ENCODE measurements at regions not wholly inside any gene's neighbourhood (a gene's known extent, or its start where the extent isn't known, plus 50 kb on each side); places are given as distances from the start of the nearest gene placed in this dataset.
"Not testable (repeated sequence)": the region's sequence is repeated elsewhere in the genome, so short reads cannot be mapped to it uniquely, and the experiment has no call there.

DNA sequence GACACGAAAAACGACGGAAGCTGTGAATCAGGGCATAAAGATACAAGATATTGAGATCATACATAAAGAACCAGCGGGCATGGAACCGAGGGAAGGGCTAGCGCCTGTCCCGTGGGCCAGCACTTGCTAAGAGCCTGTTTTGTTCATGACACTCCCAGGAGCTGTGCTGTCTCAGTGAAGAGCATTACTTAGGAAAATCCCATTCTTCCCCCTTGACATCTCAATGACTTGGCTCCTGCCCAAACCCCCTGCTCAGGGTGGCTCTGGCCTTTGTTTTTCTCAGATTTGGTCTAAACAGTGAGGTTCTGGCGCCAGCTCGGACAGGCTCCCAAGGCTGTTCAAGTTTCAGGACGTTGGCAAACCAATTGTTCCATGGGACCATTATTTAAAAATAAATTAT is 79.1 kb upstream of the SEC14L1 start:
- H3K4me3 ChIP-seq (ENCODE audit: insufficient read depth, low read depth, low read length) = no peak overlapping the region
- H3K27ac ChIP-seq (ENCODE audit: insufficient read depth, low read depth, low read length, poor library complexity, severe bottlenecking) = no peak overlapping the region
- H3K36me3 ChIP-seq (ENCODE audit: control insufficient read depth, insufficient read depth, low read length) = no peaks in the 10 kb centered on the region
- H3K4me1 ChIP-seq (ENCODE audit: control insufficient read depth, insufficient read depth, low read length) = no peaks in the 10 kb centered on the region
- H3K27me3 ChIP-seq (ENCODE audit: control insufficient read depth, insufficient read depth, low read length, poor library complexity, severe bottlenecking) = no peaks in the 10 kb centered on the region
- 88 to 94% methylated on average over 10 of the region's 10 CpGs for WGBS, 2 experiments
- no peaks in the 10 kb centered on the region for H3K9me3 ChIP-seq (ENCODE audit: control insufficient read depth, low read length)

DNA sequence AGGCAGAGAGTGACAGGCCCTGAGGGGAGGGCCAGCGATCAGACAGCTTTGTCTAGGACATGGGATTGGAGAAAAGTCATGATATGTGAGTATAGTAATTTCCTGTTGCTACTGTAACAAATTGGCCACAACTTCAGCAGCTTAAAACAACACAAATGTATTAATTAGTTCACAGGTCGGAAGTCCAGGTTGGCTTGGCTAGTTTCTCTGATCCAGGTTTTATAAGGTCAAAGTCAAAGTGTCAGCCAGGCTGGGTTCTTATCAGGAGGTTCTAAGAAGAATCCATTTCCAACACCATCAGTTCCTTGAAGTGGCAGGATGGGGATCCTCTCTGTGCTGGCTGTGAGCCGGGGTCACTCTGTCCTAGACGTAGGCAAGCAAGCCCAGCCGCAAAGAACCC is 76.2 kb upstream of the SEC14L1 start:
- no peak overlapping the region for H3K27ac ChIP-seq (ENCODE audit: insufficient read depth, low read depth, low read length, poor library complexity, severe bottlenecking)
- no peaks in the 10 kb centered on the region for H3K27me3 ChIP-seq (ENCODE audit: control insufficient read depth, insufficient read depth, low read length, poor library complexity, severe bottlenecking)
- 88% methylated on average over 5 of the region's 5 CpGs for WGBS, 2 experiments
- H3K9me3 ChIP-seq (ENCODE audit: control insufficient read depth, low read length) = no peaks in the 10 kb centered on the region
- no peaks in the 10 kb centered on the region for H3K4me1 ChIP-seq (ENCODE audit: control insufficient read depth, insufficient read depth, low read length)
- no peaks in the 10 kb centered on the region for H3K36me3 ChIP-seq (ENCODE audit: control insufficient read depth, insufficient read depth, low read length)
- H3K4me3 ChIP-seq (ENCODE audit: insufficient read depth, low read depth, low read length) = no peak overlapping the region

DNA sequence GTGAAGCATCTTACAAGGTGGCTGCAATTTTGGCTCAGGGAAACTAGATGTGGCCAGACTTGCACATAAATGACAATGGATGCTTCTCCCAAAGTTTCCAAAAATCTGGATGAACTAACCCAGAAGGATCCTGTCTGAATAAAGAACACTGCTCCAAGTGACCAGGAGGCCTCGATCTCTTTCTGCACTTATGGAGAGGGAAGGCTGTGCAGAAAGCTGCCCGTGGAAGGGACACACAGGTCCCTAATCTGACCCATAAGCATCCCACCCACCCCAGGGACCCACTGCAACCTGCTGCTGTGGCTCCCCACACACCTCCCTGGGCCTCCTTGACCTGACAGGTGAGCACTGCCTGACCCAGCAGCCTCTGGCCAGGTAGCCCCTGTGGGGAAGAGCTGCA is 74.6 kb upstream of the SEC14L1 start:
- Histone ChIP-seq H3K4me1 (ENCODE audit: control insufficient read depth, insufficient read depth, low read length) (no peaks in the 10 kb centered on the region), H3K27me3 (ENCODE audit: control insufficient read depth, insufficient read depth, low read length, poor library complexity, severe bottlenecking) (no peaks in the 10 kb centered on the region), H3K27ac (ENCODE audit: insufficient read depth, low read depth, low read length, poor library complexity, severe bottlenecking) (no peak overlapping the region), H3K36me3 (ENCODE audit: control insufficient read depth, insufficient read depth, low read length) (no peaks in the 10 kb centered on the region), H3K4me3 (ENCODE audit: insufficient read depth, low read depth, low read length) (no peak overlapping the region), H3K9me3 (ENCODE audit: control insufficient read depth, low read length) (no peaks in the 10 kb centered on the region)
- WGBS, 2 experiments = 96% methylated on average over 2 of the region's 2 CpGs

DNA sequence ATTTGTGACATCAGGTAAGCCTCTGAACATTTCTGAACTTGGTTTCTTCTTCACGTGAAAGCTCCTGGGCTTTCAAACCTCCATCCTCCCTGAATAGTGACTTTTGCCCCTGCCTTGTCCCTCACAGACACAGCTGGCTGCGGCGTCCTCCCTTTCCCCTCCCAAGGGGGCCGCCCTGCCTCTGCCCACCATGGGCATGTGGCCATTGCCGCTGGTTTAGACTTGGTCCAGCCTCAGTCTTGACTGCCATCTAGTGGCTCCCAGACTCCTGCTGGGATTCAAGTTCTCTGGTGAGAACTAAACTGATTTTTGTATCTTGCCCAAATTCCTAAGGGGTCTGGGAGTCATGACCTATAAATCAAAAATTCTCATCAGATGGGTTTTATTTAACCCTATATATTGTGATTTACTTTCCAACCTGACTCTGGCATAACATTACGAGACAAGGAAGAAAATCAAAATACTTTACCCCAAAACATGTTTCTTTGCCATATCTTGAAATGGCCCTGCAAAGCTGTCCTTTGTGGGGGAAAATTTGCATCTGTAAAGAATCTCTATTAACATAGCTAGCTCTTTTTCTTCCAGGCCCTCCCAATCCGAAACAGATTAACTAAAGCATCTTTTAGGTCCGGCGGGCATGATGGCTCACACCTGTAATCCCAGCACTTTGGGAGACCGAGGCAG is 73.9 kb upstream of the SEC14L1 start:
- H3K9me3 ChIP-seq (ENCODE audit: control insufficient read depth, low read length); H3K4me3 ChIP-seq (ENCODE audit: insufficient read depth, low read depth, low read length); H3K27me3 ChIP-seq (ENCODE audit: control insufficient read depth, insufficient read depth, low read length, poor library complexity, severe bottlenecking); H3K27ac ChIP-seq (ENCODE audit: insufficient read depth, low read depth, low read length, poor library complexity, severe bottlenecking); H3K36me3 ChIP-seq (ENCODE audit: control insufficient read depth, insufficient read depth, low read length); H3K4me1 ChIP-seq (ENCODE audit: control insufficient read depth, insufficient read depth, low read length): not testable (repeated sequence)
- 33 to 39% methylated on average over 10 of the region's 10 CpGs for WGBS, 2 experiments

DNA sequence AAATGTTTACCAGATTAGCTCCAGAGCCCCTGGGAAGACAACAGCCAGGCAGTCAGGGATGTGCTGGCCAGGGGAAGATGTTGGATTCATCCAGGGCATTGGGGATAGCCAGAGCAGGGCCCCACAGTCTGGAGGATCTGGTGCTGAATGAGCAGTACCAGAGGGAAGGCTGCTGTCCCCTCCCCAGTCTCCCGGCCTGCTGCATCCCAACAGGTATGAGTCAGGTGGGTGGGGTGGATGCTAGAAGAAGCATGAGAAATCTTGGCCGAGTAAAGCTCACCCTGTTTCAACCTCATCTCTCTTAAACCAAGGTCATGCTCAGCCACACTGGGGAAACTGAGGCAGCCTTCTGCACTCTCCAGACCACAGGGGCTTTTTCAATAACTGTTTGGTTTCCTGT is 71.9 kb upstream of the SEC14L1 start:
- Histone ChIP-seq H3K27me3 (ENCODE audit: control insufficient read depth, insufficient read depth, low read length, poor library complexity, severe bottlenecking) (no peaks in the 10 kb centered on the region), H3K36me3 (ENCODE audit: control insufficient read depth, insufficient read depth, low read length) (no peaks in the 10 kb centered on the region), H3K4me1 (ENCODE audit: control insufficient read depth, insufficient read depth, low read length) (no peaks in the 10 kb centered on the region), H3K27ac (ENCODE audit: insufficient read depth, low read depth, low read length, poor library complexity, severe bottlenecking) (no peak overlapping the region), H3K4me3 (ENCODE audit: insufficient read depth, low read depth, low read length) (no peak overlapping the region), H3K9me3 (ENCODE audit: control insufficient read depth, low read length) (no peaks in the 10 kb centered on the region)
- WGBS, 2 experiments = 86 to 100% methylated on average over 2 of the region's 2 CpGs

DNA sequence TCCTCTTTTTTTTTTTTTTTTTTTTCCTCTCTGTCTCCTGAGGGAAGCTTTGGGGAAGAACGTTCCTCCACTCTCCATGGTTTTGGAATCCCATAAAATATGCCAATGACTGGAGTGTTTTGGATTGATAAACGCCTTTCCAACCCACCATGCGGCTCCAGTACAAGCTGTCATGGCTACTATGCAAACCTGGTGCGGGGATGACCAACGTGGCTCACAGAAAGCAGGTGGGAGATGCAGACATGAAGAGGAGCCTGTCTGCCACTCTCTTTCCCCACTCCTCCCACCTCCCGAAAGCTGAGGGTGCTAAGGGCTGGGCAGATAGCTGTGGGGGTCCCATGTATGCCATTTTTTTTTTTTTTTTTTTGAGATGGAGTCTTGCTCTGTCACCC is 69.9 kb upstream of the SEC14L1 start:
- no peak overlapping the region for H3K4me3 ChIP-seq (ENCODE audit: insufficient read depth, low read depth, low read length)
- no peaks in the 10 kb centered on the region for H3K36me3 ChIP-seq (ENCODE audit: control insufficient read depth, insufficient read depth, low read length)
- 93 to 97% methylated on average over 5 to 6 of the region's 6 CpGs for WGBS, 2 experiments
- H3K27ac ChIP-seq (ENCODE audit: insufficient read depth, low read depth, low read length, poor library complexity, severe bottlenecking) = no peak overlapping the region
- no peaks in the 10 kb centered on the region for H3K4me1 ChIP-seq (ENCODE audit: control insufficient read depth, insufficient read depth, low read length)
- no peaks in the 10 kb centered on the region for H3K9me3 ChIP-seq (ENCODE audit: control insufficient read depth, low read length)
- no peaks in the 10 kb centered on the region for H3K27me3 ChIP-seq (ENCODE audit: control insufficient read depth, insufficient read depth, low read length, poor library complexity, severe bottlenecking)

DNA sequence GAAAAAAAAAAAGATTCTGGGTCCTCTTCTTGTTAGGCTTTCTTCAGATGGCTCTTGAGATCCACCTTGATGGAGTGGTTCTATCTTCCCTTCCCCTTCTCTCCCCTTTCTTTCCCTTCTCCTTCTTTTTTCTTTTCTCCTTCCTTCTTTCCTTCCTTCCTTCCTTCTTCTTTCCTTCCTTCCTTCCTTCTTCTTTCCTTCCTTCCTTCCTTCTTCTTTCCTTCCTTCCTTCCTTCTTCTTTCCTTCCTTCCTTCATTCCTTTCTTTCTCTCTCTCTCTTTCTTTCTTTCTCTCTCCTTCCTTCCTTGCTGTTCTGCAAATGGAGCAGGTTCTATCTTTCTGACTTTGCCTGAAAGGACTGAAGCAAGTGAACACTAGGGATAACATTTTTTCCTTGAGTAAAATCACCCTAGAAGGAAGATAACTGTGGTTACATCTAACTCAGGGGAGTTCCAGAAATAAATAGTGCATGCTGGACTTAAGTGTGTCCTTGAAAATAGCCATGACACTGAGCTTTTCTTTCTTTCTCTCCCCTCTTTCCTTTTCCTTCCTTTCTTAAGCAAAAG is 68.8 kb upstream of the SEC14L1 start:
- no peak overlapping the region for H3K27ac ChIP-seq (ENCODE audit: insufficient read depth, low read depth, low read length, poor library complexity, severe bottlenecking)
- H3K27me3 ChIP-seq (ENCODE audit: control insufficient read depth, insufficient read depth, low read length, poor library complexity, severe bottlenecking) = no peaks in the 10 kb centered on the region

DNA sequence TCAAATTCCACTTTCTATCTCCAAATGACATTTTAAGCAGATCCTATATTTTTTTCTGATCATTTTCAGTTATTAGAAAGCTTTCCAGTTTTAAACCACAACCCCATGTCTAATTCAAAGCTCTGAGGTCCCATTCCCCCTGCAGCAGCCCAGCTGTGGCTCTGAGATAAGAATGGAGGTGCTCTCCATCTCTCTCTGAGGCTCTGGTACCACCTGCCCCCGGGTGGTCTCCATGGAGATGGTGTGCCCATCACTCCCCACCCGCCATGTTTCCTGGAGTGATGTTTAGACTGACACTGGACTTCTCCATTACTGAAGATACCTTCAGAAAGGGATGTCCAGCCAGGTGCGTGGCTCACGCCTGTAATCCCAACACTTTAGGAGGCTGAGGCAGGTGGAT is 68.1 kb upstream of the SEC14L1 start:
- Histone ChIP-seq H3K9me3 (ENCODE audit: control insufficient read depth, low read length) (no peaks in the 10 kb centered on the region), H3K4me3 (ENCODE audit: insufficient read depth, low read depth, low read length) (no peak overlapping the region), H3K4me1 (ENCODE audit: control insufficient read depth, insufficient read depth, low read length) (no peaks in the 10 kb centered on the region), H3K27me3 (ENCODE audit: control insufficient read depth, insufficient read depth, low read length, poor library complexity, severe bottlenecking) (no peaks in the 10 kb centered on the region), H3K27ac (ENCODE audit: insufficient read depth, low read depth, low read length, poor library complexity, severe bottlenecking) (no peak overlapping the region), H3K36me3 (ENCODE audit: control insufficient read depth, insufficient read depth, low read length) (no peaks in the 10 kb centered on the region)
- WGBS, 2 experiments = 76 to 83% methylated on average over 4 of the region's 4 CpGs

More for the DNA sequence above, 68.8 kb upstream of the SEC14L1 start:
- Histone ChIP-seq H3K9me3 (ENCODE audit: control insufficient read depth, low read length) (no peaks in the 10 kb centered on the region), H3K4me1 (ENCODE audit: control insufficient read depth, insufficient read depth, low read length) (no peaks in the 10 kb centered on the region), H3K36me3 (ENCODE audit: control insufficient read depth, insufficient read depth, low read length) (no peaks in the 10 kb centered on the region), H3K4me3 (ENCODE audit: insufficient read depth, low read depth, low read length) (no peak overlapping the region)

DNA sequence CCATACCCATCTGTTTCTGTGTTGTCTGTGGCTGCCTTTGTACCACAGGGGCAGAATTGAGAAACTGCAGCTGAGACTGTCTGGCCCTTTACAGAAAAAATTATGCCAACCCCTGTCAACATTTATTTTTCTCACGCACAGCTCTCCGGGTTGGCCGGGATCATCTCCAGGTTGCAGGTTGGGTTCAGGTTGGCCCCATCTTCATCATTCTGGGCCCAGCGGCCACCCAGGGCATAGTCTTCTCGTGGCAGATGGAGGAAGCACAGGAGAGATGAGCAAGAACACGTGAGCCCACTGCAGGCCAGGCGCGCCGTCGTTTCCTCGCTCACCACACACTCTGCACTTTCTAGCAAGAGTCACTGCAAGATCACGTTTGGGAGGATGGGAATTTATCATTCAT is 66.1 kb upstream of the SEC14L1 start:
- Histone ChIP-seq H3K9me3 (ENCODE audit: control insufficient read depth, low read length) (no peaks in the 10 kb centered on the region), H3K27me3 (ENCODE audit: control insufficient read depth, insufficient read depth, low read length, poor library complexity, severe bottlenecking) (no peaks in the 10 kb centered on the region), H3K4me1 (ENCODE audit: control insufficient read depth, insufficient read depth, low read length) (no peaks in the 10 kb centered on the region), H3K27ac (ENCODE audit: insufficient read depth, low read depth, low read length, poor library complexity, severe bottlenecking) (no peak overlapping the region), H3K4me3 (ENCODE audit: insufficient read depth, low read depth, low read length) (no peak overlapping the region), H3K36me3 (ENCODE audit: control insufficient read depth, insufficient read depth, low read length) (no peaks in the 10 kb centered on the region)
- 89 to 91% methylated on average over 12 of the region's 12 CpGs for WGBS, 2 experiments

DNA sequence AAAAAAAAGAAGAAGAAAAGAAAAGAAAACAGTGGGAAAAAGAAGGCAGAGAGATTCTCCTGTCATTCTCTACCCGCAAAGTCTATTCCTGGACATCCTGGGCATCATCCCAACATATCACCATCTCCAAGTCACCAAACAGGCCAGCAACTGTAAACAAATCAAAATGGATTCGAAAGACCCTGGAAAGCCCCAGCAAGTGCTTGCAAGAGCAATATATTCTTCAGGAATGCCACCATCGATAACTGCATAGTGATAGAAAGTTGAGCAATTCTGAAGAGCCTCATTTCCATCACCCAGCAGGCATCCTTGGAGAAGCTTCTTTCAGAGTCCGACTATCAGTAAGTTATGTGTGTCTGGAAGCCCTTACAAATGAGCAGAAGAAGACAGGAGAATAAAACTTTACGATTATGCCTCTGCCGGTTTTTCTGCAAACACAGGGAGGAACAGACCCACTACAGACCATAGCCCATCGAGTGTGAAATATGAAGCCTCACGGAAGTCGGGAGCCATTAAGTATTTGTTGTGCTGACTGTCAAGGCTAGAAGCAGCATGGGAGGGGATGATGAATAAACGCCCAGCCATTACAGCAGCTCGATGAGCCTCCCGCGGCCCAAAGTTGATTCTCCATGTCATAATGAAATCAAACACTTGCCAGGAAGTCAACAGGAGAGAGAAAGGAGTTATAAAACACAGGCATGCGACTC is 64.5 kb upstream of the SEC14L1 start:
- no peak overlapping the region for H3K4me3 ChIP-seq (ENCODE audit: insufficient read depth, low read depth, low read length)
- H3K9me3 ChIP-seq (ENCODE audit: control insufficient read depth, low read length) = no peaks in the 10 kb centered on the region
- no peak overlapping the region for H3K27ac ChIP-seq (ENCODE audit: insufficient read depth, low read depth, low read length, poor library complexity, severe bottlenecking)
- H3K36me3 ChIP-seq (ENCODE audit: control insufficient read depth, insufficient read depth, low read length) = no peaks in the 10 kb centered on the region
- no peaks in the 10 kb centered on the region for H3K4me1 ChIP-seq (ENCODE audit: control insufficient read depth, insufficient read depth, low read length)
- no peaks in the 10 kb centered on the region for H3K27me3 ChIP-seq (ENCODE audit: control insufficient read depth, insufficient read depth, low read length, poor library complexity, severe bottlenecking)
- WGBS, 2 experiments = 77 to 81% methylated on average over 14 of the region's 14 CpGs
